SHP77 (cell line): ENCODE measurements at regions not wholly inside any gene's neighbourhood (a gene's known extent, or its start where the extent isn't known, plus 50 kb on each side); places are given as distances from the start of the nearest gene placed in this dataset.

Experiments
- DNase-seq, 2 experiments: peaks; one replicate each; lab custom pipeline; 2025; lab: John Stamatoyannopoulos, UW

GRCh38 chr12:124396544-124397398 is 101.9 kb downstream of the RFLNA start:
- DNase-seq, result no peak

- DNase-seq, result no peak
Measured at GRCh38 chr12:124395986-124396385, 101.1 kb downstream of the RFLNA start.

GRCh38 chr12:124395284-124395752 is 100.4 kb downstream of the RFLNA start:
- no peak for DNase-seq

GRCh38 chr12:124394462-124395128 is 99.7 kb downstream of the RFLNA start:
- no peak for DNase-seq

GRCh38 chr12:124393831-124394230 is 98.9 kb downstream of the RFLNA start:
- no peak for DNase-seq

GRCh38 chr12:124393414-124393790 is 98.5 kb downstream of the RFLNA start:
- DNase-seq, result no peak

GRCh38 chr12:124392667-124393413 is 97.9 kb downstream of the RFLNA start:
- DNase-seq, result peak in 1 of 2 experiments; percentile 63

GRCh38 chr12:124392271-124392666 is 97.4 kb downstream of the RFLNA start:
- no peak for DNase-seq

- no peak for DNase-seq
Measured at GRCh38 chr12:124391340-124392261, 96.7 kb downstream of the RFLNA start.

GRCh38 chr12:124390442-124391097 is 95.7 kb downstream of the RFLNA start:
- DNase-seq, result no peak

GRCh38 chr12:124389725-124390441 is 95.0 kb downstream of the RFLNA start:
- no peak for DNase-seq

- peak in 1 of 2 experiments; percentile 71 for DNase-seq
Measured at GRCh38 chr12:124389138-124389724, 94.3 kb downstream of the RFLNA start.

- peak; percentile 63 to 67 for DNase-seq
Measured at GRCh38 chr12:124388679-124389137, 93.8 kb downstream of the RFLNA start.

GRCh38 chr12:124388038-124388671 is 93.3 kb downstream of the RFLNA start:
- DNase-seq, result no peak

GRCh38 chr12:124387528-124387911 is 92.6 kb downstream of the RFLNA start:
- DNase-seq, result peak in 1 of 2 experiments; percentile 67

- DNase-seq, result no peak
Measured at GRCh38 chr12:124386661-124387527, 92.0 kb downstream of the RFLNA start.

- no peak for DNase-seq
Measured at GRCh38 chr12:124386059-124386458, 91.2 kb downstream of the RFLNA start.
